CD14-positive monocyte (primary cell): ENCODE measurements at regions not wholly inside any gene's neighbourhood (a gene's known extent, or its start where the extent isn't known, plus 50 kb on each side); places are given as distances from the start of the nearest gene placed in this dataset.
A peak's percentile ranks its signal among the peaks of the same experiment; 100 is the strongest.

ENCODE experiments used
- DNase-seq, 3 donors: peaks; one replicate each; pipeline ENCODE4 v3.0.0-alpha.2; 2011 to 2022
- H2AFZ ChIP-seq: 2 replicates; pipeline ENCODE4 v1.6.0; 2012; ENCODE audit warnings: mild to moderate bottlenecking, low read depth, low read length, inconsistent platforms; ENCODE audit not compliant: insufficient read depth, poor library complexity, severe bottlenecking
- H3K27ac ChIP-seq, 2 donors: 1 replicate in 1 of 2; 2 replicates in 1 of 2; pipeline ENCODE4 v1.5.1; 2012 to 2013; ENCODE audit warnings: low read length in 2 of 2, control low read depth in 1 of 2, inconsistent platforms in 1 of 2, low read depth in 1 of 2, mild to moderate bottlenecking in 1 of 2
- H3K27me3 ChIP-seq, 2 donors: one replicate each; pipeline versions ENCODE4 v1.6.0 to v1.6.1; 2011 to 2013; ENCODE audit warnings: low read length in 2 of 2; ENCODE audit not compliant: control insufficient read depth in 2 of 2, insufficient read depth in 2 of 2
- H3K36me3 ChIP-seq, 2 donors: replicated peaks in 1 of 2; 1 replicate in 1 of 2; 2 replicates in 1 of 2; pipeline versions ENCODE4 v1.5.1 to v1.6.1; 2012 to 2013; ENCODE audit warnings: low read length in 2 of 2, control low read depth in 1 of 2, inconsistent platforms in 1 of 2, mild to moderate bottlenecking in 1 of 2; ENCODE audit not compliant: insufficient read depth in 2 of 2, control insufficient read depth in 1 of 2
- H3K4me1 ChIP-seq, 2 donors: 1 replicate in 1 of 2; 2 replicates in 1 of 2; pipeline versions ENCODE4 v1.5.1 to v1.6.1; 2012 to 2013; ENCODE audit warnings: low read length in 2 of 2, control low read depth in 1 of 2, inconsistent platforms in 1 of 2, mild to moderate bottlenecking in 1 of 2, moderate library complexity in 1 of 2; ENCODE audit not compliant: insufficient read depth in 2 of 2, control insufficient read depth in 1 of 2
- H3K4me2 ChIP-seq: replicated peaks from 2 replicates; pipeline ENCODE3; 2012; ENCODE audit warnings: low read length, moderate library complexity, mild to moderate bottlenecking; ENCODE audit not compliant: poor library complexity, severe bottlenecking; ENCODE audit errors: extremely low read depth
- H3K4me3 ChIP-seq, 3 experiments: fragments of 200-600 bp in 1 of 3; sonication (generic) in 1 of 3; replicated peaks in 1 of 3; 1 replicate in 2 of 3; 2 replicates in 1 of 3; pipeline ENCODE4 v1.5.1; 2011 to 2013; ENCODE audit warnings: low read length in 3 of 3, mild to moderate bottlenecking in 3 of 3, control low read depth in 2 of 3, low read depth in 2 of 3, inconsistent platforms in 1 of 3, moderate library complexity in 1 of 3
- H3K79me2 ChIP-seq: 2 replicates; pipeline ENCODE4 v1.6.0; 2012; ENCODE audit warnings: mild to moderate bottlenecking, control low read depth, inconsistent platforms, low read length, moderate library complexity; ENCODE audit not compliant: insufficient read depth
- H3K9ac ChIP-seq: 2 replicates; pipeline ENCODE4 v1.6.0; 2017; ENCODE audit warnings: low read length, mild to moderate bottlenecking; ENCODE audit not compliant: insufficient read depth, poor library complexity, severe bottlenecking
- H3K9me3 ChIP-seq, 2 donors: replicated peaks in 1 of 2; 1 replicate in 1 of 2; 2 replicates in 1 of 2; pipeline versions ENCODE4 v1.5.1 to v1.6.1; 2012 to 2013; ENCODE audit warnings: low read length in 2 of 2, control low read depth in 1 of 2; ENCODE audit not compliant: control insufficient read depth in 1 of 2, insufficient read depth in 1 of 2
- H4K20me1 ChIP-seq: 2 replicates; pipeline ENCODE4 v1.6.0; 2012; ENCODE audit warnings: mild to moderate bottlenecking, low read length, control low read depth, moderate library complexity; ENCODE audit not compliant: insufficient read depth
- H3K27ac Mint-ChIP-seq, 7 donors: one replicate each; pipeline ENCODE4 v1.8.0; 2020; ENCODE audit warnings: mild to moderate bottlenecking in 7 of 7, mixed read lengths in 7 of 7, moderate library complexity in 6 of 7, inconsistent platforms in 2 of 7
- H3K27me3 Mint-ChIP-seq, 3 donors: one replicate each; pipeline ENCODE4 v1.8.0; 2021 to 2022; ENCODE audit warnings: low read depth in 3 of 3, mild to moderate bottlenecking in 3 of 3, mixed read lengths in 3 of 3, moderate library complexity in 3 of 3, inconsistent platforms in 1 of 3
- H3K36me3 Mint-ChIP-seq, 2 donors: one replicate each; pipeline ENCODE4 v1.8.0; 2020; ENCODE audit warnings: mixed read lengths in 2 of 2, inconsistent platforms in 1 of 2, mild to moderate bottlenecking in 1 of 2
- H3K4me1 Mint-ChIP-seq: one replicate; pipeline ENCODE4 v1.8.0; 2020; ENCODE audit warnings: mild to moderate bottlenecking, mixed read lengths
- H3K4me3 Mint-ChIP-seq, 2 donors: one replicate each; pipeline ENCODE4 v1.8.0; 2020; ENCODE audit warnings: mild to moderate bottlenecking in 2 of 2, mixed read lengths in 2 of 2, moderate library complexity in 1 of 2
- H3K9me3 Mint-ChIP-seq, 7 donors: one replicate each; pipeline ENCODE4 v1.8.0; 2020 to 2022; ENCODE audit warnings: mixed read lengths in 7 of 7, mild to moderate bottlenecking in 6 of 7, moderate library complexity in 6 of 7, inconsistent platforms in 2 of 7
- CTCF ChIP-seq: fragments of 200-600 bp; IDR thresholded peaks from one replicate; pipeline ENCODE4 v1.8.0; 2022; ENCODE audit warnings: antibody characterized with exemption, mild to moderate bottlenecking
- WGBS: methylation state at CpG from one replicate; pipeline ENCODE4 v1.1.5; 2013; ENCODE audit warnings: missing lambda C conversion rate; ENCODE audit not compliant: insufficient coverage; 5-methylcytosine and 5-hydroxymethylcytosine counted together
- intact Hi-C, 2 donors: fragments of 100-400 bp; cut with micrococcal nuclease; formaldehyde crosslinking; loops; one replicate each; pipeline versions ENCODE4 v1.15.0 to v1.15.1; 2023

DNA sequence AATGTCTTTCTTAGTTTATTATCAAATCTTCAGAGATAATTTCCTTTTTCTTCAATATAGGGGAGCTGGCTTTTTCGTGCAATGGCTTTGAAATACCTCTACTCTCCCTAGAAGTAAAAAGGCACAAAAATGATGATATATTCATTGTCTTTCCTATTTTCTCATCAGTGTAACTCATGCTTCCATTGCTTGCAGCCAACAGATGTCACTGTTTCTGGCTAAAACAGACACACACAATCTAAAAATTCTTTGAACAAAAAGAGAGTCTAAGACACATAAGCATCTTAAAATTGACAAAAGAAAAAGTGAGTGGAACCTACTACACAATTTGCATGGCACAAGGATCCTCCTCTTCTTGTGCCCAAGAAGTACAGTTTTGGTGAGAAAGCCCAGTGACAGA is 448.7 kb upstream of the VRK2 start:
- peak overlapping the region; percentile 15 for H3K4me2 ChIP-seq
- Mint-ChIP-seq H3K9me3 (peaks cover 0 to 5% (median 2%) of the 10 kb centered on the region in 7 donors), H3K36me3 (no peaks in the 10 kb centered on the region), H3K4me1 (peaks cover 45% of the 10 kb centered on the region), H3K4me3 (no peak overlapping the region), H3K27ac (peak overlapping the region in 4 of 7 donors; percentile 16 to 78 (median 58)), H3K27me3 (no peaks in the 10 kb centered on the region)
- H3K9ac ChIP-seq = no peak overlapping the region
- no peak for DNase-seq
- intact Hi-C loops = no loop called here
- peaks cover 34 to 39% of the 10 kb centered on the region in 2 donors for H3K4me1 ChIP-seq
- H3K4me3 ChIP-seq = peak overlapping the region in 1 of 3 experiments; percentile 6
- no peaks in the 10 kb centered on the region for H3K27me3 ChIP-seq
- TF ChIP-seq CTCF = no peak
- H4K20me1 ChIP-seq = no peaks in the 10 kb centered on the region
- H3K9me3 ChIP-seq = no peaks in the 10 kb centered on the region
- no CpG with 5 or more reads among the region's 1 CpG for WGBS
- H3K27ac ChIP-seq = peak overlapping the region in 1 of 2 donors; percentile 57
- no peaks in the 10 kb centered on the region for H3K79me2 ChIP-seq
- no peaks in the 10 kb centered on the region for H3K36me3 ChIP-seq
- H2AFZ ChIP-seq = no peak overlapping the region

GRCh38 chr2:57598551-57598950 is 448.1 kb upstream of the VRK2 start:
- Mint-ChIP-seq H3K4me3 (peak overlapping the region in 1 of 2 donors; percentile 76), H3K27me3 (no peaks in the 10 kb centered on the region), H3K36me3 (no peaks in the 10 kb centered on the region), H3K9me3 (peaks cover 0 to 5% (median 2%) of the 10 kb centered on the region in 7 donors), H3K4me1 (peaks cover 48% of the 10 kb centered on the region), H3K27ac (peak overlapping the region in 6 of 7 donors; percentile 40 to 89 (median 71))
- intact Hi-C loops = no loop called here
- no peak overlapping the region for H3K9ac ChIP-seq
- no peaks in the 10 kb centered on the region for H3K27me3 ChIP-seq
- H3K9me3 ChIP-seq = no peaks in the 10 kb centered on the region
- no peaks in the 10 kb centered on the region for H3K36me3 ChIP-seq
- peaks cover 34 to 39% of the 10 kb centered on the region in 2 donors for H3K4me1 ChIP-seq
- DNase-seq = peak; percentile 7 to 23 (median 10)
- no CpG with 5 or more reads among the region's 4 CpGs for WGBS
- no peaks in the 10 kb centered on the region for H4K20me1 ChIP-seq
- peak overlapping the region; percentile 15 for H3K4me2 ChIP-seq
- no peak for TF ChIP-seq CTCF
- H3K79me2 ChIP-seq = no peaks in the 10 kb centered on the region
- H3K27ac ChIP-seq = peak overlapping the region in 1 of 2 donors; percentile 57
- H3K4me3 ChIP-seq = peak overlapping the region in 1 of 3 experiments; percentile 6
- no peak overlapping the region for H2AFZ ChIP-seq
